Right forelimb (tissue), 1 donor: ENCODE measurements at regions not wholly inside any gene's neighbourhood (a gene's known extent, or its start where the extent isn't known, plus 50 kb on each side); places are given as distances from the start of the nearest gene placed in this dataset.

Source experiments
- DNase-seq: peaks from one replicate; pipeline ENCODE4 v3.0.0-alpha.2; 2018

DNA sequence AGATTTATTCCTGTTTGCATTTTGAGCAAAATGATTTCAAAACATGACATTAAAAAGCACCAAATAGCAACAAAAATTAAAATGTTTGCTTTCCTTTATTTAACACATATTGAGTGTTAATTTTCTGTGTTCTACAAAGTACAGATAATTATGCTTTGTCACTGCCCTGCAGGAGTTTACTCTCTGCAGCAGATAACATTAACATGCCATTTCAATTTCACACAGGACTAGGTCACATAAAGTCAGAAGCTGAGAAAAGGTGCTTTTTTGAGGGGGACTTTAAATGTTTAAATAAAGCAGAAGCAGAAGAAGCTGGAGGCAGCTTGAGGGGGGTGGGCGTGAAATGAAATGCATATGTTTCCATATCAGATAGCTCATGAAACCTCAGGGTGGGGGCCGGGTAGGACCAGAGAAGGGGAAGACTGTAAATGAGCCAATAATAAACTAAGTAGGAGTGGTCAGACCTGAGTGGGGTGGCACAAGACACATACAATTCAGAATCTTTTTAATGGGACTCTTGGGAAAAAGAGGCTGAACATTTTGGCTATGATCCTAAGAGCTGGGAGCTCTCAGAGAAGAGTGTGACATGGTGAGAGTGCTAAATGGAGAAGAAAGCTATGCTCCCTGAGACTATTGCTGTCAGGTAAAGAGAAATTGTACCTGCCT lies 387.5 kb downstream of the FAM170A start:
- DNase-seq = no peak

DNA sequence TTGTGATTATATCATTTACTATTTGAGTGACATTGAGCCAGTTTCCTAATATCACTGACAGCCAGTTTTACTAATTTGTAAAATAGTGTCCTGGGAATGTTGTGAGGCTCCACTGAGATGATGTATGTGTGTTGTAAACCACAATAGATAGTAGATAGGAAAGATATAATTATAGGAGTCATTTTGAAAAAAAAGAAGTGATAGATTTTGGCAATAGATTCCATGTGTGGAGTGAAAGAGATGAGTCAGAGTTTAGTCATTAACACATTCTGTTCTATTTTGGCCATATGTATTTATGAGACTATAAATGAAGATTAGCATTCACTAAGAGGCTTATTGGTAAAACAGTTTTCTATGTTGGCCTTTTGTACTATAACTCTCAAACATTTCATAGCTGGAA lies 388.2 kb downstream of the FAM170A start:
- no peak for DNase-seq

DNA sequence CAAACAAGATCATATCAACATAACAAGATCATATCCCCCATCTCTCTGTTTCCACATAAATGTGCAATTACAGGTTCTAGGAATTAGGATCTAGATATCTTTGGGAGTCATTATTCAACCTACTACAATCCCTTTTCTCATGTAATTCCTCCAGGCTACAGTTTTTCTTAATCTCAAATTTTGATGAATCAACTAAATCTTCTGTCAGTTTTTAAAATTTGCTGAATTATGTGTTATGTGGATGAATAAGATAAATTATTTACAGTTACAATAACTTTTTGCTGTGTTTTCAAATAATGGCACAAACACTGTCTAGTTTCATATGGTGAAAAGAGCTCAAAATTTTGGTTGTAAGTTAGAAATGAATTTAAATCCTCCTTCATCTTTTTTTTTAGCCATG lies 405.8 kb downstream of the FAM170A start:
- DNase-seq = no peak

- no peak for DNase-seq
Observed at GRCh38 chr5:120035815-120036577, 406.6 kb downstream of the FAM170A start.

GRCh38 chr5:120037451-120037850 lies 408.1 kb downstream of the FAM170A start:
- no peak for DNase-seq

DNA sequence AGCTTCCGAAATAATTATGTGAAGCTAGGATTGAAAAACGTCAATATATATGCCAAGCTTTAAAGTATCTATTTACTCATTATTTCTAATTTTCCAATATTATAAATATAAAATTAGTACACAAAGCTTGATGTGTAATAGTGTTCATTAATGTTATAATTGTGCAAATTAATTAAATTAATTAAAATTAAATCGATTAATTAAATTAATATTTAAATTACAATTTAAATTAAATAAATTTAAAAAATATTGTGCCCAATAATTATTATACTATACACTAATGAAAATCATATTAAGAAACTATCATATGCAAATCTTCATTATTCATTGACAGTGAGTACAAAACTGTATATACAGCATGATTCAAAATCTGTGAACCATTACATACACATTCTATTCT lies 409.8 kb downstream of the FAM170A start:
- no peak for DNase-seq

DNA sequence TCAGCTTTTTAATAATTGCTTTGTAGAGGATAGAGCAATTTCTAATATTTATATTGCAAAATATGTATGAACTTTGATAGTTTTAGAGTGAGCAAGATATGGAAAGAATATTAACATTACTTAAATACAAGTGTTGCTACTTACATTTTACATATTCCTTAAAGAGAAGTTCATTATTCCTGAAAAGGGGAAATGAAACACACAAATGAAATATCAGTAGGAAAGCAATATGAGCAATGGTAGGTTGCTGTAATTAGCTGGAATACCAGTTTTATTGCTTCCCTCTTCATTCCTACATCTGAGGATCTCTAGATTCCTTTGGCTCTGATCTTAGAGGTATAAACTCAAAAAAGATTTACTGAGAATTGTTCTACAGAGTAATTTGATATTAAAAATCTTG lies 414.1 kb downstream of the FAM170A start:
- no peak for DNase-seq

- DNase-seq = no peak
Observed at GRCh38 chr5:120052916-120053828, 410.9 kb upstream of the PRR16 start.

DNA sequence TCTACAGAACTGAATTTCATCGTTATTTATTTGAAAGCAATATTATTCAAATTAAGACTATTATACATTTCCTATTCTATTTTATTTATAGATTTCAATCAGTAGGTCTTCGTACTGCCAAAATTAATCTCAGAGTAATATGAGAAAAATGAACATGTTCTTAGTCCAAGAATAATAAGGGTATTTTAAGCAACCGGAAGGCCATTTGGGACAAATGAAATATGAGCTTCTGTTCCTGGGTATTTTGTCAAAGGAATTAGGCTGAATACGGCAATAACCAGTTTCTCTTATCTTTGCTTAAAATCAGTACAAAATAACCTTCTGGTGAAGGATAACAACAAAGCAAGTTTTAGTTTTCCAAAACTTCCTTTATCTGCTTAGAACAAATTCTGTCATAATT lies 410.3 kb upstream of the PRR16 start:
- DNase-seq = no peak

- no peak for DNase-seq
Observed at GRCh38 chr5:120055858-120056257, 408.2 kb upstream of the PRR16 start.

- no peak for DNase-seq
Observed at GRCh38 chr5:120062515-120062917, 401.6 kb upstream of the PRR16 start.

DNA sequence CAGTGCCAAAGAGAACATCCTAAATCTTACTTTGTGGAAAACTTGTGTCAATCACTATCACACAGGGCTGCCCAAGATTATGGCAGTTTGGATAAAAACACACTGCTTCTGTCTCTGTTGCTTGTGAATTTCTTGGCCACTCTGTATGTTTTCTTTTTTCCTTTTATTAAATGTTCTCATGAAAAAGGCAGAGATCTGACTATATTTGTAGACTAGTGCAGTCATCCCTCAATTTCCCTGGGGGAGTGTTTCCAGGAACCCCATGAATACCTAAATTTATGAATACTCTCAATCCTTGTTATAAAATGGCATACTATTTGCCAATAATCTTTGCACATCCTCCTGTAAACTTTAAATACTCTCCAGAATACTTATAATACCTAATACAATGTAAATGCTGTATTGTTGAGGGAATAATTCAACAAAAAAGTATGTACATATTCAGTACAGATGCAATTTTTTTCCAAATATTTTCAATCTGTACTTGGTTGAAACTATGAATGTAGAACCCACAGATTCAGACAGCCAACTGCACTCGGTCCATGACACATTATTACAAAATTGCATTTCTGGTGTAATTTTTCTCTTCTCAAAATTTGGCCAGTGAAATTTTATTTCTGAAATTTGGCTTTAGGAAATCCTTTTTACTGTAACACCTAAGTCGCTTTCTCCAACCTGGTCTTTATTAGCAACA lies 391.9 kb upstream of the PRR16 start:
- DNase-seq = no peak

GRCh38 chr5:120073722-120074121 lies 390.4 kb upstream of the PRR16 start:
- no peak for DNase-seq

- DNase-seq = no peak
Observed at GRCh38 chr5:120080781-120081180, 383.3 kb upstream of the PRR16 start.

GRCh38 chr5:120082316-120083068 lies 381.6 kb upstream of the PRR16 start:
- DNase-seq = no peak

GRCh38 chr5:120083851-120084542 lies 380.1 kb upstream of the PRR16 start:
- DNase-seq = no peak

- no peak for DNase-seq
Observed at GRCh38 chr5:120084543-120084870, 379.6 kb upstream of the PRR16 start.

DNA sequence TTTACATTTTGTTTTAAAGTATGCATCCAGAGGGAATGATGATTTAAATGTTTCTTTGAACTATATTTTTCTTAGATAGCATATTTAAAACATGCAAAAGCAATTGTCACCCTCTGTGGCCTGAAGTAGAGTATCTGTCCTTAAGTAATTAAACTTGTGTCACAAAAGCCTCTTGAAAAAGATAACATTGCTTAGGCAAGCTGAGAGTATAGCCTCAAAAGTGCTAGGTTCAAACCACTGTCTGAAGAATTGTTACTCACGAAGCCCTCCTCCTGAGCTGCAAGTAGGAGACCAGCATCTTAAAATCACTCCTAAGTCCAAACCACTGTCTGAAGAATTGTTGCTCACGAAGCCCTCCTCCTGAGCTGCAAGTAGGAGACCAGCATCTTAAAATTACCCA lies 378.0 kb upstream of the PRR16 start:
- DNase-seq = no peak

DNA sequence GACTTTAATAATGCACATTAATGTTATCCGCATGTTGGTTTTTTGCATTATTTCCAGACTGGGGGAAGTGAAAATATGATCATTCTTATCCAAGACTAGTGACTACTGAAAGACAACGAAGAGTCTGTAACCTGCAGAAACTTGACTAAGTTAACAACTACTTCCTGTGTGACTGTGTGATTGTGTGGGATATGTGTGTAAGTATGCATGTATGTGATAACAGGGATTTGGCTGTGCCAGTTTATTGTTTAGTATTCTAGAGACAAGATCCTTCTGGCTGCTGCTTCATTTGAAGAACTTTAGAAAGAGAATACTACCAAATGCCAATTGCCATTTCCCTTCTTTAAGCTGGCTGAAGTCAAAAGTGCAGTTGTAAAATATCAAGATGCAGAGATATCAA lies 375.7 kb upstream of the PRR16 start:
- no peak for DNase-seq

DNA sequence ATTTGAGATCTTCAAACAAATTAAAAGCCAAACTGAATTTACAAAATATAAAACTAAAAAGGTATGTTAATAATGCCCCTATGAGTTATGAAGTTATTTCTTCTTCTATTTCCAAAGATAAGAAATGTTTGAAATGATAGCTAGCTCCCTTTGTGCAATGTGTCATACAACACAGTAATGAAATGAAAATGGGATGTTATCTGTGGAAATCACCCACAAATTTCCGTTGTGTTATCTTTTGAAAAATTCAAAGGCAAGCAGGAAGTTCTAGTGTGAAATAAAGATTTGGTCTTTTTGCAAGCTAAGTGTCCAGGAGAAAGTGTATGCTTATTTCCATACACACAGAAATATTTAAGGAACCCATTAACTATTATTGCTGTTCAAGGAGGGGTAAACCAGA lies 375.3 kb upstream of the PRR16 start:
- no peak for DNase-seq

- DNase-seq = no peak
Observed at GRCh38 chr5:120091376-120091948, 372.6 kb upstream of the PRR16 start.
